CD4-positive, alpha-beta T cell treated with Interleukin-6 at 100 ng/mL for 8 hours (primary cell): ENCODE measurements at regions not wholly inside any gene's neighbourhood (a gene's known extent, or its start where the extent isn't known, plus 50 kb on each side); places are given as distances from the start of the nearest gene placed in this dataset.
"Not testable (repeated sequence)": the region's sequence is repeated elsewhere in the genome, so short reads cannot be mapped to it uniquely, and the experiment has no call there.

Source experiments
- DNase-seq: peaks from one replicate; pipeline ENCODE4 v3.0.0-alpha.2; 2020; ENCODE audit warnings: mixed read lengths, low spot score

- DNase-seq = no peak
Measured at GRCh38 chr13:26483546-26483945, 73.9 kb upstream of the WASF3 start.

GRCh38 chr13:26484196-26484595 is 73.3 kb upstream of the WASF3 start:
- DNase-seq = no peak

GRCh38 chr13:26485288-26485687 is 72.2 kb upstream of the WASF3 start:
- DNase-seq = no peak

- no peak for DNase-seq
Measured at GRCh38 chr13:26485786-26486185, 71.7 kb upstream of the WASF3 start.

GRCh38 chr13:26486550-26486949 is 70.9 kb upstream of the WASF3 start:
- no peak for DNase-seq

GRCh38 chr13:26487781-26488180 is 69.7 kb upstream of the WASF3 start:
- no peak for DNase-seq

- DNase-seq = no peak
Measured at GRCh38 chr13:26488236-26489003, 69.1 kb upstream of the WASF3 start.

GRCh38 chr13:26492301-26492700 is 65.2 kb upstream of the WASF3 start:
- DNase-seq = not testable (repeated sequence)

- no peak for DNase-seq
Measured at GRCh38 chr13:26494571-26495195, 62.8 kb upstream of the WASF3 start.

- DNase-seq = no peak
Measured at GRCh38 chr13:26495750-26496149, 61.7 kb upstream of the WASF3 start.

GRCh38 chr13:26497968-26498511 is 59.4 kb upstream of the WASF3 start:
- no peak for DNase-seq

GRCh38 chr13:26498656-26499601 is 58.6 kb upstream of the WASF3 start:
- no peak for DNase-seq

GRCh38 chr13:26500618-26501320 is 56.7 kb upstream of the WASF3 start:
- no peak for DNase-seq

GRCh38 chr13:26501641-26502040 is 55.8 kb upstream of the WASF3 start:
- no peak for DNase-seq

GRCh38 chr13:26502826-26503225 is 54.7 kb upstream of the WASF3 start:
- peak; percentile 2 for DNase-seq

GRCh38 chr13:26503826-26504594 is 53.5 kb upstream of the WASF3 start:
- DNase-seq = no peak
